ENCODE measurements at regions not wholly inside any gene's neighbourhood (a gene's known extent, or its start where the extent isn't known, plus 50 kb on each side); places are given as distances from the start of the nearest gene placed in this dataset.
A peak's percentile ranks its signal among the peaks of the same experiment; 100 is the strongest.
"Not testable (repeated sequence)": the region's sequence is repeated elsewhere in the genome, so short reads cannot be mapped to it uniquely, and the experiment has no call there.

- TF ChIP-seq CTCF (IDR thresholded peaks at IDR 0.05; ENCODE audit: unreplicated experiment): no peak
- Mint-ChIP-seq H3K27ac (peak overlapping the region; percentile 87), H3K4me3 (peak overlapping the region; percentile 64), H3K36me3 (peaks cover 5% of the 10 kb centered on the region), H3K27me3 (ENCODE audit: low read depth) (no peaks in the 10 kb centered on the region), H3K9me3 (peaks cover 10% of the 10 kb centered on the region), H3K4me1 (peaks cover 25% of the 10 kb centered on the region)
- no peak for DNase-seq (ENCODE audit: low spot score in 2 of 2, unreplicated experiment in 2 of 2)
Measured at GRCh38 chrX:3787856-3788255, 74.4 kb upstream of the PRKX start.

GRCh38 chrX:3785822-3786221, 72.4 kb upstream of the PRKX start:
- Mint-ChIP-seq H3K9me3 (peaks cover 10% of the 10 kb centered on the region), H3K4me1 (peaks cover 22% of the 10 kb centered on the region)
- not testable (repeated sequence) for DNase-seq (ENCODE audit: low spot score in 2 of 2, unreplicated experiment in 2 of 2); H3K4me3 Mint-ChIP-seq; H3K36me3 Mint-ChIP-seq; H3K27ac Mint-ChIP-seq; H3K27me3 Mint-ChIP-seq (ENCODE audit: low read depth)

GRCh38 chrX:3780564-3780963, 67.1 kb upstream of the PRKX start:
- Mint-ChIP-seq H3K9me3 (peaks cover 17% of the 10 kb centered on the region), H3K27me3 (ENCODE audit: low read depth) (no peaks in the 10 kb centered on the region), H3K4me3 (no peak overlapping the region), H3K4me1 (peaks cover 5% of the 10 kb centered on the region), H3K27ac (no peak overlapping the region), H3K36me3 (peaks cover 5% of the 10 kb centered on the region)
- no peak for TF ChIP-seq CTCF (IDR thresholded peaks at IDR 0.05; ENCODE audit: unreplicated experiment)
- DNase-seq (ENCODE audit: low spot score in 2 of 2, unreplicated experiment in 2 of 2): no peak

DNA sequence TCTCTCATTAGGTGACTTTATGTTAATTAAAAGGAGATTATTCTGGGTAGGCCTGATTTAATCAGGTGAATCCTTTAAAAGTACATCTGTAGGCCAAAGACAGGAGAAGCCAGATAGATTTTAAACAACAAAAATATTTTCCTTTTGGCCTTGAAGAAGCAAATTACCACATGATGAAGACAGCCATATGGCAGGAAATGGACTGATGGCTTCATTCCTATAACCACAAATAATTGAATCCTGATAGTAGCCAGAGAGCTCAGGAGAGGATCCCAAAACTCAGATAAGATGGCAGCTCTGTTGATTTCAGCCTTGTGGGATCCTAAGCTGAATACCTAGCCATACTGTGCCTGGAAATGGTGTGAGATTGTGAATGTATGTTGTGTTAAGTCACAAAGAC, 66.1 kb upstream of the PRKX start:
- Mint-ChIP-seq H3K36me3 (no peaks in the 10 kb centered on the region), H3K27ac (no peak overlapping the region), H3K4me3 (no peak overlapping the region), H3K4me1 (peaks cover 5% of the 10 kb centered on the region), H3K9me3 (peaks cover 17% of the 10 kb centered on the region), H3K27me3 (ENCODE audit: low read depth) (no peaks in the 10 kb centered on the region)
- no peak for TF ChIP-seq CTCF (IDR thresholded peaks at IDR 0.05; ENCODE audit: unreplicated experiment)
- no peak for DNase-seq (ENCODE audit: low spot score in 2 of 2, unreplicated experiment in 2 of 2)

- TF ChIP-seq CTCF (IDR thresholded peaks at IDR 0.05; ENCODE audit: unreplicated experiment): no peak
- Mint-ChIP-seq H3K36me3 (no peaks in the 10 kb centered on the region), H3K4me1 (peaks cover 5% of the 10 kb centered on the region), H3K4me3 (no peak overlapping the region), H3K9me3 (peaks cover 17% of the 10 kb centered on the region), H3K27ac (peak overlapping the region; percentile 60), H3K27me3 (ENCODE audit: low read depth) (no peaks in the 10 kb centered on the region)
- no peak for DNase-seq (ENCODE audit: low spot score in 2 of 2, unreplicated experiment in 2 of 2)
Measured at GRCh38 chrX:3777416-3777815, 64.0 kb upstream of the PRKX start.

- no peaks in the 10 kb centered on the region for H3K36me3 Mint-ChIP-seq
- no peak for DNase-seq (ENCODE audit: low spot score in 2 of 2, unreplicated experiment in 2 of 2)
- no peaks in the 10 kb centered on the region for H3K27me3 Mint-ChIP-seq (ENCODE audit: low read depth)
- peaks cover 10% of the 10 kb centered on the region for H3K4me1 Mint-ChIP-seq
- H3K27ac Mint-ChIP-seq: no peak overlapping the region
- no peak overlapping the region for H3K4me3 Mint-ChIP-seq
- no peak for TF ChIP-seq CTCF (IDR thresholded peaks at IDR 0.05; ENCODE audit: unreplicated experiment)
- peaks cover 4% of the 10 kb centered on the region for H3K9me3 Mint-ChIP-seq
Measured at GRCh38 chrX:3771766-3772165, 58.3 kb upstream of the PRKX start.
